Nephron (organoid): ENCODE measurements at regions not wholly inside any gene's neighbourhood (a gene's known extent, or its start where the extent isn't known, plus 50 kb on each side); places are given as distances from the start of the nearest gene placed in this dataset.

ENCODE experiments used
- H3K27ac Mint-ChIP-seq, 3 experiments: 2 replicates each; pipeline ENCODE4 v1.8.0; 2020; ENCODE audit warnings: mixed read lengths in 3 of 3, mild to moderate bottlenecking in 2 of 3, moderate library complexity in 1 of 3
- H3K27me3 Mint-ChIP-seq: 2 replicates; pipeline ENCODE4 v1.8.0; 2021; ENCODE audit warnings: low read depth, mild to moderate bottlenecking, moderate library complexity, mixed read lengths
- H3K36me3 Mint-ChIP-seq: 2 replicates; pipeline ENCODE4 v1.8.0; 2020; ENCODE audit warnings: low read depth, mixed read lengths
- H3K4me1 Mint-ChIP-seq: 2 replicates; pipeline ENCODE4 v1.8.0; 2020; ENCODE audit warnings: mixed read lengths
- H3K4me3 Mint-ChIP-seq, 3 experiments: 2 replicates each; pipeline ENCODE4 v1.8.0; 2020; ENCODE audit warnings: mild to moderate bottlenecking in 3 of 3, mixed read lengths in 3 of 3, moderate library complexity in 2 of 3
- H3K9me3 Mint-ChIP-seq: 2 replicates; pipeline ENCODE4 v1.8.0; 2020; ENCODE audit warnings: mixed read lengths
- CTCF ChIP-seq, 3 experiments: fragments of 200-600 bp; sonication (generic); IDR thresholded peaks; one replicate each; pipeline ENCODE4 v1.5.0; 2021; ENCODE audit warnings: antibody characterized with exemption in 3 of 3; ENCODE audit not compliant: unreplicated experiment in 3 of 3

GRCh38 chr3:4140921-4141320 lies 162.2 kb upstream of the SETMAR start:
- no peaks in the 10 kb centered on the region for H3K36me3 Mint-ChIP-seq
- peaks cover 1% of the 10 kb centered on the region for H3K9me3 Mint-ChIP-seq
- H3K4me1 Mint-ChIP-seq, result no peaks in the 10 kb centered on the region
- no peaks in the 10 kb centered on the region for H3K27me3 Mint-ChIP-seq
- H3K27ac Mint-ChIP-seq, result no peak overlapping the region
- no peak overlapping the region for H3K4me3 Mint-ChIP-seq
- no peak for TF ChIP-seq CTCF (IDR thresholded peaks at IDR 0.05; ENCODE audit: unreplicated experiment in 3 of 3)

GRCh38 chr3:4147556-4148118 lies 155.5 kb upstream of the SETMAR start:
- no peaks in the 10 kb centered on the region for H3K36me3 Mint-ChIP-seq
- no peak overlapping the region for H3K4me3 Mint-ChIP-seq
- TF ChIP-seq CTCF (IDR thresholded peaks at IDR 0.05; ENCODE audit: unreplicated experiment in 3 of 3), result no peak
- no peaks in the 10 kb centered on the region for H3K4me1 Mint-ChIP-seq
- H3K27ac Mint-ChIP-seq, result no peak overlapping the region
- peaks cover 4% of the 10 kb centered on the region for H3K9me3 Mint-ChIP-seq
- H3K27me3 Mint-ChIP-seq, result no peaks in the 10 kb centered on the region

- H3K27ac Mint-ChIP-seq, result no peak overlapping the region
- peaks cover 4% of the 10 kb centered on the region for H3K9me3 Mint-ChIP-seq
- H3K4me1 Mint-ChIP-seq, result no peaks in the 10 kb centered on the region
- TF ChIP-seq CTCF (IDR thresholded peaks at IDR 0.05; ENCODE audit: unreplicated experiment in 3 of 3), result no peak
- H3K27me3 Mint-ChIP-seq, result no peaks in the 10 kb centered on the region
- no peaks in the 10 kb centered on the region for H3K36me3 Mint-ChIP-seq
- no peak overlapping the region for H3K4me3 Mint-ChIP-seq
Observed at GRCh38 chr3:4149296-4149695, 153.9 kb upstream of the SETMAR start.

GRCh38 chr3:4150816-4151215 lies 152.4 kb upstream of the SETMAR start:
- TF ChIP-seq CTCF (IDR thresholded peaks at IDR 0.05; ENCODE audit: unreplicated experiment in 3 of 3), result no peak

GRCh38 chr3:4151859-4152258 lies 151.3 kb upstream of the SETMAR start:
- no peak overlapping the region for H3K27ac Mint-ChIP-seq
- no peaks in the 10 kb centered on the region for H3K36me3 Mint-ChIP-seq
- no peak for TF ChIP-seq CTCF (IDR thresholded peaks at IDR 0.05; ENCODE audit: unreplicated experiment in 3 of 3)
- no peaks in the 10 kb centered on the region for H3K27me3 Mint-ChIP-seq
- H3K4me1 Mint-ChIP-seq, result no peaks in the 10 kb centered on the region
- no peak overlapping the region for H3K4me3 Mint-ChIP-seq
- H3K9me3 Mint-ChIP-seq, result no peaks in the 10 kb centered on the region

More at GRCh38 chr3:4150816-4151215, 152.4 kb upstream of the SETMAR start:
- Mint-ChIP-seq H3K27me3 (no peaks in the 10 kb centered on the region), H3K9me3 (peaks cover 3% of the 10 kb centered on the region), H3K4me1 (no peaks in the 10 kb centered on the region), H3K36me3 (no peaks in the 10 kb centered on the region), H3K4me3 (no peak overlapping the region), H3K27ac (no peak overlapping the region)

GRCh38 chr3:4153771-4154170 lies 149.4 kb upstream of the SETMAR start:
- Mint-ChIP-seq H3K9me3 (no peaks in the 10 kb centered on the region), H3K4me1 (no peaks in the 10 kb centered on the region), H3K4me3 (no peak overlapping the region), H3K27ac (no peak overlapping the region), H3K36me3 (no peaks in the 10 kb centered on the region), H3K27me3 (no peaks in the 10 kb centered on the region)
- TF ChIP-seq CTCF (IDR thresholded peaks at IDR 0.05; ENCODE audit: unreplicated experiment in 3 of 3), result no peak
